IPS-18c (cell line): ENCODE measurements at regions not wholly inside any gene's neighbourhood (a gene's known extent, or its start where the extent isn't known, plus 50 kb on each side); places are given as distances from the start of the nearest gene placed in this dataset.
"Not testable (repeated sequence)": the region's sequence is repeated elsewhere in the genome, so short reads cannot be mapped to it uniquely, and the experiment has no call there.

Experiments
- H3K4me3 ChIP-seq: 2 replicates; pipeline ENCODE4 v1.7.0; 2013; ENCODE audit warnings: low read depth, mild to moderate bottlenecking, low read length, moderate library complexity; ENCODE audit not compliant: insufficient read depth
- H3K9me3 ChIP-seq: one replicate; pipeline ENCODE4 v1.6.1; 2013; ENCODE audit warnings: mild to moderate bottlenecking, low read length, moderate library complexity; ENCODE audit not compliant: control insufficient read depth, insufficient read depth

DNA sequence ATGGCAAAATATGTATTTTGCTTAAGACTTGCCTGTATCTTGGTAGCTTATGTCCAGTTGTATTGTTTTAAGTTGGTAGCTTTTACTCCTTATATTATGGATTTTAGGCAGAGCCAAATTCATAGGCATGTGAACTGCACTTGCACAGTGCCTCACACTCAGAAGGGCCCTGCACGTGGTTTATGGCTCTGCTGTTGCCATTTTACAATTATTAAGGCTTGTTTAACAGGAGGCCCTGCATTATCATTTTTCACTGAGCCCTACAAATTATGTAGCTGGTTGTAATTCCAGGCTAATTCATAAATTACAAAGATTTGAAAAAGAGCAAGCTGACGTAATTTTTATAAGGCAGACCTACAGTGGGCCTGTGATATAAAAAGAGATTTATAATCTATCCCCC is 537.6 kb upstream of the UBE2E2 start:
- Histone ChIP-seq H3K4me3 (no peak overlapping the region), H3K9me3 (no peaks in the 10 kb centered on the region)

- Histone ChIP-seq H3K9me3 (no peaks in the 10 kb centered on the region), H3K4me3 (no peak overlapping the region)
Observed at GRCh38 chr3:22666736-22667135, 536.4 kb upstream of the UBE2E2 start.

GRCh38 chr3:22671848-22672247 is 531.3 kb upstream of the UBE2E2 start:
- Histone ChIP-seq H3K9me3 (no peaks in the 10 kb centered on the region), H3K4me3 (no peak overlapping the region)

- Histone ChIP-seq H3K4me3 (no peak overlapping the region), H3K9me3 (no peaks in the 10 kb centered on the region)
Observed at GRCh38 chr3:22684739-22685138, 518.4 kb upstream of the UBE2E2 start.

- no peaks in the 10 kb centered on the region for H3K9me3 ChIP-seq
- no peak overlapping the region for H3K4me3 ChIP-seq
Observed at GRCh38 chr3:22685597-22685996, 517.5 kb upstream of the UBE2E2 start.

GRCh38 chr3:22691407-22691806 is 511.7 kb upstream of the UBE2E2 start:
- H3K9me3 ChIP-seq: no peaks in the 10 kb centered on the region
- no peak overlapping the region; the same call in 1 of the 2 replicates for H3K4me3 ChIP-seq

DNA sequence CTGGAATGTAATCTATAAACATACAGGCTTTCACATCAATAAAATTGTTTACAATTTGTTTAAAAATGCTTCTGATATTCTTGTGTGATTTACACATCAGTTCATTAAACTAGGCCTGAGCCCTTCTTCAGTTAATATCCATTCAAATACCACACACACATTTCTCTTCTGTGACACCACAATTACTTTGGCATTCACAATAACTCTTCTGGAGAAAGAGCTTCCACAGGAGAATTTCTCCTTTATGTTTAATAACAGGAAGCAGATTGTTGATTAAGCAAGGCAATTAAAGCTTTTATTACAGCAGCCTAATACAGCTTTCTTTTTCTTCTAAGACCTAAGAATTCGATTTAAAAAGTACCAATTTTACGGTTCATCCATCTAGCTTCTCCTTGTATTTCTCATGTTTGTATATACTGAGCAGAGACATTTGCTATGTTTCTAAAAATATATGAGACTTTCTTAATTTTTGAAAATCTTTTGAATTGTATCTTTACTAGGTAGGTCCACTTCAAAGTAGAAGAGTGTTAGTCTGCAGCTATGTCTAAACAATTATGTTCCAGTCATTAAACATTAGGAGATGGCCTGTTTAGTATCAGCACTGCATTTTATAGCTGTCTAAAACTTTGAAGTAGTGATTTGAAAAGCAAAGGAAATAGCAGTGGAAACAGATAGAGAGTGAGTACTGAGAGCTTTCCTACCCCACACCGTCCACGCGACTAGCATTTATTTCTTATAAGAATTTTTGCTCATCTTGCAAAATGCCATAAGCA is 511.1 kb upstream of the UBE2E2 start:
- Histone ChIP-seq H3K4me3 (no peak overlapping the region), H3K9me3 (no peaks in the 10 kb centered on the region)

GRCh38 chr3:22700876-22701275 is 502.3 kb upstream of the UBE2E2 start:
- no peaks in the 10 kb centered on the region for H3K9me3 ChIP-seq
- no peak overlapping the region for H3K4me3 ChIP-seq

- H3K4me3 ChIP-seq: no peak overlapping the region
- peaks cover 5% of the 10 kb centered on the region for H3K9me3 ChIP-seq
Observed at GRCh38 chr3:22704166-22704565, 499.0 kb upstream of the UBE2E2 start.

- H3K9me3 ChIP-seq: peaks cover 5% of the 10 kb centered on the region
- no peak overlapping the region for H3K4me3 ChIP-seq
Observed at GRCh38 chr3:22704571-22705354, 498.4 kb upstream of the UBE2E2 start.

GRCh38 chr3:22706922-22707321 is 496.2 kb upstream of the UBE2E2 start:
- H3K9me3 ChIP-seq: not testable (repeated sequence)

DNA sequence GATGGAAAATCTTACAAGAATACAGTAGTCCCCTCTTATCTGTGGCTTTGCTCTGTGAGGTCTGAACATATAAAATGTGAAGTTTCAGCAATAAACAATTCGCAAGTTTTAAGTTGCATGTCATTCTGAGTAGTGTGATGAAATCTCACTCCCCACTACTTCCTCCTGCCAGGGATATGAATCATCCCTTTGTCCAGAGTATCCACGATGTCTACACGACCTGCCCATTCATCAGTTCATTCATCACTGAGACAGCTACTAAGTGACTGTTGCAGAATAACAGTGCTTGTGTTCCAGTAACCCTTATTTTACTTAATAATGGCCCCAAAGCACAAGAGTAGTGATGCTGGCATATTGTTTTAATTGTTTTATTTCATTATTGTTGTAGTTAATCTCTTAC is 489.2 kb upstream of the UBE2E2 start:
- no peak overlapping the region for H3K4me3 ChIP-seq

More at GRCh38 chr3:22706922-22707321, 496.2 kb upstream of the UBE2E2 start:
- H3K4me3 ChIP-seq: not testable (repeated sequence)

GRCh38 chr3:22714749-22715148 is 488.4 kb upstream of the UBE2E2 start:
- no peak overlapping the region for H3K4me3 ChIP-seq
- no peaks in the 10 kb centered on the region for H3K9me3 ChIP-seq

More for the DNA sequence above, 489.2 kb upstream of the UBE2E2 start:
- H3K9me3 ChIP-seq: no peaks in the 10 kb centered on the region

DNA sequence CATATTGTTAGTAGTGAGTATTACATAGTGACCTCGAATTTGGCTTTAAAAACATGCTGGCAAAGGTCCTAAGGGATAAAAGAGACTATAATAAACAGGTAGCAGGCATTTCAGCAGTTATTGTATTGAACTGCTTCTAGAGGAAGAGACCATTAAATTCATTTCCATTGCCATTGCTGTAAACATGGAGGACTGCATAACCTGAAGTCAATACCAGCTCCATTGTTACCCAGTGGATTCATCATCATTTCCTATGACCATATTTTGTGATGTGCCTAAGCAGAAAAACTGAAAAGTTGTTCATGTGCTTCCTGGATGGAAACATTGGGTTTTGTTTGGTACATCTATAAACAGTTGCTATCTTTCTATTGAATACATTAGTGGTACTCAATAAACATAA is 482.5 kb upstream of the UBE2E2 start:
- no peak overlapping the region for H3K4me3 ChIP-seq
- H3K9me3 ChIP-seq: no peaks in the 10 kb centered on the region

DNA sequence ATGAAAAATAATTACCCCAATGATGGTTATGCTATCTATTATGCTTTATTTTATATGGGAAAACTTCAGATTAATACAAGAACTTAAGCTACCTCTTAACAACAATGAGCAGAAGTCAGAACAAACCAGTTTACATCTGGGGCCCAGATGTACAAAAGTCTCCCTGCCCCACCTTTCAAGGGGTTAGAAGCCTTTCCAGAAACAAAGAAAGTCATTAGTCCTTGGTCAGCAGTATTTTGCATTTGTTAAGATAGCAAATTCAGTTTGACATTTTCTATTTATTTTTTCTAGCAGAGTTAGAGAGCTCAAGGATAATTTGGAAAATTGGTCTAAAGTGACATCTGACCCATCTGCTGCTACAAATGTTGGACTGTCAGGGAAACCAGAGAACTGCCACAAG is 478.7 kb upstream of the UBE2E2 start:
- Histone ChIP-seq H3K4me3 (no peak overlapping the region), H3K9me3 (peaks cover 2% of the 10 kb centered on the region)

- Histone ChIP-seq H3K4me3 (no peak overlapping the region), H3K9me3 (peaks cover 2% of the 10 kb centered on the region)
Observed at GRCh38 chr3:22728406-22728805, 474.7 kb upstream of the UBE2E2 start.

DNA sequence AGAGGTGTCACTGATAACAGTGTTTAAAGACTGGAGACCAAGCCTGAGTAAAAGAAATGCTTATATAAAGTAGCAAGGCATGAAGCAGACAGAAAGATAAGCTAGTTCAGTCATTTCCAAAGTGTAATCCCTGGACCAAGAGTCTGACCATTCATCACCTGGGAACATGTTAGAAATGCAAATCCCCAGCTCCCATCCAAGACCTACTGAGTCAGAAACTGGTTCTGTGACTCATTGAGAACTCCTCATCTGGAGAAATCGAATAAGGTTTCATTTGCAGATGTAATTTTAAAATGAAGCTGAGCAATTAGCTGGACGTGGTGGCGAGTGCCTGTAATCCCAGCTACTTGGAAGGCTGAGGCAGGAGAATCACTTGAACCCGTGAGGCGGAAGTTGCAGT is 473.9 kb upstream of the UBE2E2 start:
- Histone ChIP-seq H3K9me3 (peaks cover 2% of the 10 kb centered on the region), H3K4me3 (no peak overlapping the region)

GRCh38 chr3:22729981-22730380 is 473.1 kb upstream of the UBE2E2 start:
- H3K9me3 ChIP-seq: peaks cover 2% of the 10 kb centered on the region
- no peak overlapping the region for H3K4me3 ChIP-seq
